BJ (cell line): ENCODE measurements at regions not wholly inside any gene's neighbourhood (a gene's known extent, or its start where the extent isn't known, plus 50 kb on each side); places are given as distances from the start of the nearest gene placed in this dataset.

ENCODE experiments used
- CTCF ChIA-PET: fragments of 350-600 bp; formaldehyde crosslinking; extraction: SDS; loops from one replicate; lab custom pipeline; 2021; ENCODE audit warnings: antibody characterized with exemption, inconsistent platforms; lab: Yijun Ruan, JAX
- POLR2A ChIA-PET: fragments of 300-600 bp; sonication (Branson Sonifier 250); formaldehyde crosslinking; extraction: SDS; loops from one replicate; lab custom pipeline; 2021; ENCODE audit warnings: antibody characterized with exemption; lab: Charles Lee
- DNase-seq: peaks from one replicate; pipeline ENCODE4 v3.0.0-alpha.2; 2011; ENCODE audit warnings: low read depth
- H3K27me3 ChIP-seq: 2 replicates; pipeline ENCODE4 v1.6.0; 2011; ENCODE audit warnings: low read length; ENCODE audit not compliant: control insufficient read depth, insufficient read depth
- H3K36me3 ChIP-seq: 2 replicates; pipeline ENCODE4 v1.5.1; 2011; ENCODE audit warnings: low read length; ENCODE audit not compliant: control insufficient read depth, insufficient read depth
- H3K4me3 ChIP-seq: 2 replicates; pipeline ENCODE4 v1.5.1; 2011; ENCODE audit warnings: low read depth, mild to moderate bottlenecking, control low read depth, low read length
- CTCF ChIP-seq: IDR thresholded peaks from 2 replicates; pipeline ENCODE4 v1.5.1; 2011; ENCODE audit warnings: low read depth, mild to moderate bottlenecking, control low read depth, inconsistent platforms, low read length, moderate library complexity; ENCODE audit not compliant: insufficient read depth

- Histone ChIP-seq H3K27me3 (no peaks in the 10 kb centered on the region), H3K4me3 (no peak overlapping the region), H3K36me3 (no peaks in the 10 kb centered on the region)
- ChIA-PET CTCF (interaction anchor here (0.9 to 3.7 kb wide), 7 partner anchors 8 to 179 kb away, joined by 3 to 28 read pairs (median 4); no protein-coding TSS in a partner anchor), POLR2A (no interaction called here)
- no peak for DNase-seq
- no peak for TF ChIP-seq CTCF
These were observed 104.7 kb upstream of the CLMP start for GRCh38 chr11:123299721-123300120.

GRCh38 chr11:123298488-123299447 lies 103.7 kb upstream of the CLMP start:
- DNase-seq, result no peak
- no peak overlapping the region for H3K4me3 ChIP-seq
- POLR2A ChIA-PET, result interaction anchor here (0.5 kb wide), 1 partner anchor 124 kb away, joined by 3 read pairs; no protein-coding TSS in a partner anchor
- H3K36me3 ChIP-seq, result no peaks in the 10 kb centered on the region
- no peaks in the 10 kb centered on the region for H3K27me3 ChIP-seq
- CTCF ChIA-PET, result interaction anchor here (0.9 to 3.7 kb wide), 4 partner anchors 9 to 179 kb away, joined by 3 to 28 read pairs (median 6); no protein-coding TSS in a partner anchor
- TF ChIP-seq CTCF, result no peak

GRCh38 chr11:123292647-123293046 lies 97.6 kb upstream of the CLMP start:
- Histone ChIP-seq H3K36me3 (no peaks in the 10 kb centered on the region), H3K27me3 (no peaks in the 10 kb centered on the region; the same call in 1 of the 2 replicates), H3K4me3 (no peak overlapping the region)
- no peak for TF ChIP-seq CTCF
- POLR2A ChIA-PET, result no interaction called here
- DNase-seq, result no peak
- CTCF ChIA-PET, result interaction anchor here (1.2 kb wide), 1 partner anchor 9 kb away, joined by 4 read pairs; no protein-coding TSS in a partner anchor

GRCh38 chr11:123291201-123291869 lies 96.3 kb upstream of the CLMP start:
- DNase-seq, result no peak
- ChIA-PET POLR2A (no interaction called here), CTCF (interaction anchor here (0.6 to 1.1 kb wide), 4 partner anchors 10 to 237 kb away, joined by 3 to 5 read pairs (median 4); no protein-coding TSS in a partner anchor)
- TF ChIP-seq CTCF, result no peak
- no peaks in the 10 kb centered on the region for H3K36me3 ChIP-seq
- H3K4me3 ChIP-seq, result no peak overlapping the region
- H3K27me3 ChIP-seq, result no peaks in the 10 kb centered on the region; the same call in 1 of the 2 replicates
